HEK293 (cell line): ENCODE measurements at regions not wholly inside any gene's neighbourhood (a gene's known extent, or its start where the extent isn't known, plus 50 kb on each side); places are given as distances from the start of the nearest gene placed in this dataset.

ENCODE experiments used
- CTCF ChIA-PET: fragments of 350-600 bp; formaldehyde crosslinking; extraction: SDS; loops from one replicate; lab custom pipeline; 2021; ENCODE audit warnings: antibody characterized with exemption; lab: Yijun Ruan, JAX
- POLR2A ChIA-PET: fragments of 300-600 bp; formaldehyde crosslinking; extraction: SDS; loops from one replicate; lab custom pipeline; 2020; ENCODE audit warnings: antibody characterized with exemption, inconsistent platforms; lab: Yijun Ruan, JAX
- H3K27ac ChIP-seq: fragments of 200-500 bp; sonication (Bioruptor generic); 2 replicates; pipeline ENCODE4 v1.5.1; 2014; ENCODE audit warnings: low read depth, low read length, control low read depth, inconsistent platforms; ENCODE audit errors: extremely low read depth
- H3K36me3 ChIP-seq, 2 experiments: fragments of 200-500 bp in 1 of 2; sonication (Bioruptor generic) in 1 of 2; 1 replicate in 1 of 2; 2 replicates in 1 of 2; pipeline ENCODE4 v1.5.1; 2014 to 2017; ENCODE audit warnings: inconsistent platforms in 2 of 2, low read length in 2 of 2; ENCODE audit not compliant: control insufficient read depth in 2 of 2, insufficient read depth in 1 of 2
- H3K4me1 ChIP-seq: fragments of 200-500 bp; sonication (Bioruptor generic); 2 replicates; pipeline ENCODE4 v1.5.1; 2014; ENCODE audit warnings: mild to moderate bottlenecking, low read length, inconsistent platforms; ENCODE audit not compliant: control insufficient read depth, insufficient read depth
- H3K4me3 ChIP-seq: 2 replicates; pipeline ENCODE4 v1.5.1; 2011; ENCODE audit warnings: low read depth, mild to moderate bottlenecking, control low read depth, low read length, moderate library complexity
- H3K9me3 ChIP-seq: fragments of 200-500 bp; sonication (Bioruptor generic); 2 replicates; pipeline ENCODE4 v1.5.1; 2014; ENCODE audit warnings: low read depth, low read length, inconsistent platforms; ENCODE audit not compliant: control insufficient read depth, insufficient read depth
- EGR2 ChIP-seq: fragments of 450-650 bp; formaldehyde crosslinking; IDR thresholded peaks from 2 replicates; pipeline ENCODE4 v1.5.1; 2016; ENCODE audit warnings: low read depth, missing biosample characterization, missing genetic modification characterization
- KLF8 ChIP-seq: fragments of 450-650 bp; formaldehyde crosslinking; IDR thresholded peaks from 2 replicates; pipeline ENCODE4 v1.5.1; 2016; ENCODE audit warnings: missing biosample characterization, missing genetic modification characterization
- MYNN ChIP-seq: fragments of 450-650 bp; formaldehyde crosslinking; IDR thresholded peaks from 2 replicates; pipeline ENCODE4 v1.5.1; 2016; ENCODE audit warnings: missing biosample characterization, missing genetic modification characterization, borderline replicate concordance
- OSR2 ChIP-seq: fragments of 450-650 bp; formaldehyde crosslinking; IDR thresholded peaks from 2 replicates; pipeline ENCODE4 v1.5.1; 2016; ENCODE audit warnings: missing biosample characterization, missing genetic modification characterization
- PRDM1 ChIP-seq: fragments of 450-650 bp; formaldehyde crosslinking; IDR thresholded peaks from 2 replicates; pipeline ENCODE4; 2016; ENCODE audit warnings: missing biosample characterization, missing genetic modification characterization
- SCRT1 ChIP-seq: fragments of 450-650 bp; formaldehyde crosslinking; IDR thresholded peaks from 2 replicates; pipeline ENCODE4 v1.5.1; 2016; ENCODE audit warnings: missing biosample characterization, missing genetic modification characterization, borderline replicate concordance
- ZBTB1 ChIP-seq: fragments of 450-650 bp; formaldehyde crosslinking; IDR thresholded peaks from 2 replicates; pipeline ENCODE4 v1.5.1; 2016; ENCODE audit warnings: missing biosample characterization, missing genetic modification characterization
- ZBTB11 ChIP-seq: fragments of 450-650 bp; formaldehyde crosslinking; conservative IDR thresholded peaks from 2 replicates; pipeline ENCODE4 v1.5.1; 2016; ENCODE audit warnings: low read depth, missing biosample characterization, missing genetic modification characterization
- ZFP69B ChIP-seq: fragments of 450-650 bp; formaldehyde crosslinking; IDR thresholded peaks from 2 replicates; pipeline ENCODE4 v1.5.1; 2016; ENCODE audit warnings: missing biosample characterization, missing genetic modification characterization
- ZNF174 ChIP-seq: fragments of 450-650 bp; formaldehyde crosslinking; IDR thresholded peaks from 2 replicates; pipeline ENCODE4 v1.5.0; 2017; ENCODE audit warnings: missing biosample characterization, mild to moderate bottlenecking, missing genetic modification characterization
- ZNF2 ChIP-seq: fragments of 450-650 bp; formaldehyde crosslinking; IDR thresholded peaks from 2 replicates; pipeline ENCODE4 v1.5.1; 2016; ENCODE audit warnings: missing biosample characterization, missing genetic modification characterization
- ZNF202 ChIP-seq: fragments of 450-650 bp; formaldehyde crosslinking; IDR thresholded peaks from 2 replicates; pipeline ENCODE4 v1.5.1; 2016; ENCODE audit warnings: missing biosample characterization, missing genetic modification characterization, borderline replicate concordance
- ZNF223 ChIP-seq: fragments of 450-650 bp; formaldehyde crosslinking; IDR thresholded peaks from 2 replicates; pipeline ENCODE4 v1.5.1; 2016; ENCODE audit warnings: missing biosample characterization, missing genetic modification characterization
- ZNF248 ChIP-seq: fragments of 450-650 bp; formaldehyde crosslinking; IDR thresholded peaks from 2 replicates; pipeline ENCODE4 v1.5.1; 2017; ENCODE audit warnings: missing biosample characterization, missing genetic modification characterization
- ZNF274 ChIP-seq, 2 experiments: fragments of 200-500 bp in 1 of 2; fragments of 450-650 bp in 1 of 2; sonication (Bioruptor generic) in 1 of 2; formaldehyde crosslinking in 1 of 2; IDR thresholded peaks; 2 replicates each; pipeline versions ENCODE4 v1.5.1 to v1.6.1; 2014 to 2016; ENCODE audit warnings: borderline replicate concordance in 1 of 2, inconsistent platforms in 1 of 2, low read length in 1 of 2, missing biosample characterization in 1 of 2, missing genetic modification characterization in 1 of 2
- ZNF350 ChIP-seq: fragments of 450-650 bp; formaldehyde crosslinking; IDR thresholded peaks from 2 replicates; pipeline ENCODE4 v1.5.0; 2017; ENCODE audit warnings: missing biosample characterization, mild to moderate bottlenecking, missing genetic modification characterization
- ZNF404 ChIP-seq: fragments of 450-650 bp; formaldehyde crosslinking; IDR thresholded peaks from 2 replicates; pipeline ENCODE4 v1.5.1; 2017; ENCODE audit warnings: missing biosample characterization, missing genetic modification characterization
- ZNF514 ChIP-seq: fragments of 450-650 bp; formaldehyde crosslinking; IDR thresholded peaks from 2 replicates; pipeline ENCODE4 v1.5.1; 2016; ENCODE audit warnings: missing biosample characterization, missing genetic modification characterization
- ZNF549 ChIP-seq: fragments of 450-650 bp; IDR thresholded peaks from 2 replicates; pipeline ENCODE4 v1.5.1; 2018; ENCODE audit warnings: missing biosample characterization, missing genetic modification characterization, mild to moderate bottlenecking, inconsistent platforms, moderate library complexity
- ZNF585B ChIP-seq: fragments of 450-650 bp; formaldehyde crosslinking; IDR thresholded peaks from 2 replicates; pipeline ENCODE4 v1.5.1; 2016; ENCODE audit warnings: missing biosample characterization, missing genetic modification characterization
- ZNF610 ChIP-seq: fragments of 450-650 bp; formaldehyde crosslinking; IDR thresholded peaks from 2 replicates; pipeline ENCODE4 v1.5.1; 2016; ENCODE audit warnings: missing biosample characterization, missing genetic modification characterization, borderline replicate concordance
- ZNF664 ChIP-seq: fragments of 450-650 bp; formaldehyde crosslinking; IDR thresholded peaks from 2 replicates; pipeline ENCODE4 v1.5.1; 2016; ENCODE audit warnings: missing biosample characterization, missing genetic modification characterization
- ZNF791 ChIP-seq: fragments of 450-650 bp; formaldehyde crosslinking; IDR thresholded peaks from 2 replicates; pipeline ENCODE4 v1.5.1; 2016; ENCODE audit warnings: missing biosample characterization, missing genetic modification characterization
- ZSCAN16 ChIP-seq: fragments of 450-650 bp; formaldehyde crosslinking; IDR thresholded peaks from 2 replicates; pipeline ENCODE4 v1.5.1; 2016; ENCODE audit warnings: missing biosample characterization, missing genetic modification characterization
- TF ChIP-seq, protein P1 (sequence below): IDR thresholded peaks from 2 replicates; pipeline ENCODE4 v1.6.1; 2011; ENCODE audit warnings: mild to moderate bottlenecking, low read depth, low read length, borderline replicate concordance
- TF ChIP-seq, protein P2 (sequence below): fragments of 450-650 bp; formaldehyde crosslinking; IDR thresholded peaks from 2 replicates; pipeline ENCODE4 v1.5.1; 2016; ENCODE audit warnings: missing biosample characterization, missing genetic modification characterization
- TF ChIP-seq, protein P3 (sequence below): fragments of 450-650 bp; formaldehyde crosslinking; IDR thresholded peaks from 2 replicates; pipeline ENCODE4 v1.5.1; 2016; ENCODE audit warnings: missing biosample characterization, missing genetic modification characterization

GRCh38 chr15:70396807-70397206, 299.1 kb upstream of the TLE3 start:
- CTCF ChIA-PET: interaction anchor here (0.9 kb wide), 1 partner anchor 64 kb away, joined by 5 read pairs; no protein-coding TSS in a partner anchor
- no peaks in the 10 kb centered on the region for H3K4me1 ChIP-seq
- TF ChIP-seq ZNF549 (tag by site-specific recombination): no peak
- TF ChIP-seq ZFP69B: no peak
- no peak for TF ChIP-seq PRDM1 (tag by site-specific recombination)
- no peak for TF ChIP-seq ZNF350 (tag by site-specific recombination)
- no peak for TF ChIP-seq ZNF514
- no peak for TF ChIP-seq ZNF202 (tag by site-specific recombination)
- TF ChIP-seq ZNF223 (tag by site-specific recombination): no peak
- no peak for TF ChIP-seq ZNF664 (tag by site-specific recombination)
- no peak for TF ChIP-seq ZNF174
- no peak for TF ChIP-seq ZNF404 (tag by site-specific recombination)
- no peak for TF ChIP-seq OSR2 (tag by site-specific recombination)
- no peak for TF ChIP-seq KLF8 (tag by site-specific recombination)
- TF ChIP-seq ZNF585B (tag by site-specific recombination): no peak
- TF ChIP-seq, protein P1, sequence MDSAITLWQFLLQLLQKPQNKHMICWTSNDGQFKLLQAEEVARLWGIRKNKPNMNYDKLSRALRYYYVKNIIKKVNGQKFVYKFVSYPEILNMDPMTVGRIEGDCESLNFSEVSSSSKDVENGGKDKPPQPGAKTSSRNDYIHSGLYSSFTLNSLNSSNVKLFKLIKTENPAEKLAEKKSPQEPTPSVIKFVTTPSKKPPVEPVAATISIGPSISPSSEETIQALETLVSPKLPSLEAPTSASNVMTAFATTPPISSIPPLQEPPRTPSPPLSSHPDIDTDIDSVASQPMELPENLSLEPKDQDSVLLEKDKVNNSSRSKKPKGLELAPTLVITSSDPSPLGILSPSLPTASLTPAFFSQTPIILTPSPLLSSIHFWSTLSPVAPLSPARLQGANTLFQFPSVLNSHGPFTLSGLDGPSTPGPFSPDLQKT: no peak
- TF ChIP-seq, all 188 proteins: peak for 0
- Histone ChIP-seq H3K27ac (no peak overlapping the region), H3K9me3 (no peaks in the 10 kb centered on the region), H3K36me3 (no peaks in the 10 kb centered on the region), H3K4me3 (no peak overlapping the region)
- POLR2A ChIA-PET: no interaction called here

DNA sequence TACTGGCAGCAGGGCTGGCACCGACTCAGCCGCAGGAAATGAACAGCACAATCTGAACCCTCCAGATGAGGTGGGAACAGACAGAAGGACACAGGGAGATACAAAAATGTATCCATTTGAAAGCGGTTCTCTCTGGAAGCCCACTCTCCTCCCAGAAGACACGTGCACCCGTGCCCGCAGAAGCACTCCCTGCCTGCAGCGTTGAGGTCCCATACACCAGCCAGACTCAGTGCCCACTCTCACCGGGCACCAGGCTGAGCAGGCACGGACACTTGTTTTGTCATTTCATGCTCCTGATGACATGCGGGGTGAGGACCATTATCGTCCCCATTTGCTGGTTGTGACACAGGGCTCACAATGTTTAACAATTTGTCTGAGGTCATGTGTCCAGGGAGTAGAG, 297.4 kb upstream of the TLE3 start:
- POLR2A ChIA-PET: no interaction called here
- CTCF ChIA-PET: interaction anchor here (0.7 kb wide), 1 partner anchor 31 kb away, joined by 3 read pairs; no protein-coding TSS in a partner anchor
- H3K4me1 ChIP-seq: no peaks in the 10 kb centered on the region
- H3K36me3 ChIP-seq: no peaks in the 10 kb centered on the region
- H3K4me3 ChIP-seq: no peak overlapping the region
- no peak overlapping the region for H3K27ac ChIP-seq
- H3K9me3 ChIP-seq: no peaks in the 10 kb centered on the region
- TF ChIP-seq ZBTB11 (tag by site-specific recombination) (no peak), ZNF248 (tag by site-specific recombination) (no peak), ZNF223 (tag by site-specific recombination) (no peak), ZNF585B (tag by site-specific recombination) (no peak), SCRT1 (tag by site-specific recombination) (no peak), ZNF174 (no peak), MYNN (no peak), ZNF610 (tag by site-specific recombination) (no peak), ZNF2 (tag by site-specific recombination) (no peak), ZBTB1 (no peak), ZNF274 (IDR thresholded peaks at IDR 0.05; ENCODE audit: low read length) (no peak), ZNF274 (tag by site-specific recombination; IDR thresholded peaks at IDR 0.05; ENCODE audit: borderline replicate concordance) (no peak), ZSCAN16 (tag by site-specific recombination) (no peak), EGR2 (tag by site-specific recombination) (no peak), ZNF791 (tag by site-specific recombination) (no peak)
- TF ChIP-seq, protein P2, sequence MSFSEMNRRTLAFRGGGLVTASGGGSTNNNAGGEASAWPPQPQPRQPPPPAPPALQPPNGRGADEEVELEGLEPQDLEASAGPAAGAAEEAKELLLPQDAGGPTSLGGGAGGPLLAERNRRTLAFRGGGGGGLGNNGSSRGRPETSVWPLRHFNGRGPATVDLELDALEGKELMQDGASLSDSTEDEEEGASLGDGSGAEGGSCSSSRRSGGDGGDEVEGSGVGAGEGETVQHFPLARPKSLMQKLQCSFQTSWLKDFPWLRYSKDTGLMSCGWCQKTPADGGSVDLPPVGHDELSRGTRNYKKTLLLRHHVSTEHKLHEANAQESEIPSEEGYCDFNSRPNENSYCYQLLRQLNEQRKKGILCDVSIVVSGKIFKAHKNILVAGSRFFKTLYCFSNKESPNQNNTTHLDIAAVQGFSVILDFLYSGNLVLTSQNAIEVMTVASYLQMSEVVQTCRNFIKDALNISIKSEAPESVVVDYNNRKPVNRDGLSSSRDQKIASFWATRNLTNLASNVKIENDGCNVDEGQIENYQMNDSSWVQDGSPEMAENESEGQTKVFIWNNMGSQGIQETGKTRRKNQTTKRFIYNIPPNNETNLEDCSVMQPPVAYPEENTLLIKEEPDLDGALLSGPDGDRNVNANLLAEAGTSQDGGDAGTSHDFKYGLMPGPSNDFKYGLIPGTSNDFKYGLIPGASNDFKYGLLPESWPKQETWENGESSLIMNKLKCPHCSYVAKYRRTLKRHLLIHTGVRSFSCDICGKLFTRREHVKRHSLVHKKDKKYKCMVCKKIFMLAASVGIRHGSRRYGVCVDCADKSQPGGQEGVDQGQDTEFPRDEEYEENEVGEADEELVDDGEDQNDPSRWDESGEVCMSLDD (tag by site-specific recombination): no peak
- TF ChIP-seq, protein P3, sequence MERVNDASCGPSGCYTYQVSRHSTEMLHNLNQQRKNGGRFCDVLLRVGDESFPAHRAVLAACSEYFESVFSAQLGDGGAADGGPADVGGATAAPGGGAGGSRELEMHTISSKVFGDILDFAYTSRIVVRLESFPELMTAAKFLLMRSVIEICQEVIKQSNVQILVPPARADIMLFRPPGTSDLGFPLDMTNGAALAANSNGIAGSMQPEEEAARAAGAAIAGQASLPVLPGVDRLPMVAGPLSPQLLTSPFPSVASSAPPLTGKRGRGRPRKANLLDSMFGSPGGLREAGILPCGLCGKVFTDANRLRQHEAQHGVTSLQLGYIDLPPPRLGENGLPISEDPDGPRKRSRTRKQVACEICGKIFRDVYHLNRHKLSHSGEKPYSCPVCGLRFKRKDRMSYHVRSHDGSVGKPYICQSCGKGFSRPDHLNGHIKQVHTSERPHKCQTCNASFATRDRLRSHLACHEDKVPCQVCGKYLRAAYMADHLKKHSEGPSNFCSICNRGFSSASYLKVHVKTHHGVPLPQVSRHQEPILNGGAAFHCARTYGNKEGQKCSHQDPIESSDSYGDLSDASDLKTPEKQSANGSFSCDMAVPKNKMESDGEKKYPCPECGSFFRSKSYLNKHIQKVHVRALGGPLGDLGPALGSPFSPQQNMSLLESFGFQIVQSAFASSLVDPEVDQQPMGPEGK: no peak
